GM12878 (cell line): ENCODE measurements at regions not wholly inside any gene's neighbourhood (a gene's known extent, or its start where the extent isn't known, plus 50 kb on each side); places are given as distances from the start of the nearest gene placed in this dataset.

ENCODE experiments used
- ATAC-seq: fragments of 200-7000 bp; cut with Tn5 transposase; 3 replicates; pipeline ENCODE4 v1.9.1; 2020; ENCODE audit warnings: mild to moderate bottlenecking, moderate library complexity
- BruUV-seq: library from RNA; stranded (reverse); fragments of 400-500 nt; replicated peaks from 2 replicates; lab custom pipeline; 2021; lab: Mats Ljungman, UMichigan
- CTCF ChIA-PET: fragments of 300-600 bp; sonication (Branson Sonifier 250); formaldehyde crosslinking; extraction: SDS; loops from one replicate; lab custom pipeline; 2021; ENCODE audit warnings: inconsistent platforms; lab: Yijun Ruan, JAX
- POLR2A ChIA-PET: fragments of 350-600 bp; formaldehyde crosslinking; extraction: SDS; loops from one replicate; lab custom pipeline; 2021; ENCODE audit warnings: inconsistent platforms; lab: Charles Lee
- RAD21 ChIA-PET: fragments of 300-600 bp; sonication (Branson Sonifier 250); formaldehyde crosslinking; loops from one replicate; lab custom pipeline; 2023; ENCODE audit warnings: antibody characterized with exemption; ENCODE audit not compliant: unreplicated experiment; lab: Charles Lee
- SMC1A ChIA-PET: fragments of 300-600 bp; sonication (Branson Sonifier 250); formaldehyde crosslinking; loops from one replicate; lab custom pipeline; 2023; ENCODE audit not compliant: unreplicated experiment, uncharacterized antibody; lab: Charles Lee
- DNase-seq: peaks from one replicate; pipeline ENCODE4 v3.0.0-alpha.2; 2011; ENCODE audit warnings: low read depth, low spot score
- FAIRE-seq: peaks from 3 replicates; lab custom pipeline; 2011; peaks lifted over from hg19 to GRCh38; lab: Jason Lieb, UNC
- H2AFZ ChIP-seq: 2 replicates; pipeline ENCODE4 v1.6.0; 2011; ENCODE audit warnings: low read depth, low read length, control low read depth; ENCODE audit not compliant: control insufficient read depth
- H3K27ac ChIP-seq: 2 replicates; pipeline ENCODE4 v1.5.1; 2011; ENCODE audit warnings: control low read depth; ENCODE audit not compliant: control insufficient read depth, insufficient read depth
- H3K27me3 ChIP-seq, 2 experiments: replicated peaks in 1 of 2; 2 replicates each; pipeline versions ENCODE4 v1.6.0 to v1.6.1; 2011; ENCODE audit warnings: low read length in 1 of 2; ENCODE audit not compliant: control insufficient read depth in 2 of 2, insufficient read depth in 2 of 2
- H3K36me3 ChIP-seq, 2 experiments: 2 replicates each; pipeline ENCODE4 v1.5.1; 2011; ENCODE audit warnings: low read length in 1 of 2; ENCODE audit not compliant: control insufficient read depth in 2 of 2, insufficient read depth in 2 of 2
- H3K4me1 ChIP-seq: 2 replicates; pipeline ENCODE4 v1.6.1; 2011; ENCODE audit warnings: mild to moderate bottlenecking, low read length, moderate library complexity, mixed read lengths; ENCODE audit not compliant: control insufficient read depth, insufficient read depth
- H3K4me2 ChIP-seq: 2 replicates; pipeline ENCODE4 v1.6.0; 2011; ENCODE audit warnings: control low read depth; ENCODE audit not compliant: control insufficient read depth, insufficient read depth
- H3K4me3 ChIP-seq: fragments of 200-600 bp; sonication (generic); 2 replicates; pipeline ENCODE4 v1.5.1; 2016
- H3K79me2 ChIP-seq: 2 replicates; pipeline ENCODE4 v1.6.0; 2011; ENCODE audit warnings: low read length; ENCODE audit not compliant: control insufficient read depth, insufficient read depth
- H3K9ac ChIP-seq: 2 replicates; pipeline ENCODE4 v1.8.0; 2011; ENCODE audit warnings: low read length, control low read depth, mixed read lengths; ENCODE audit not compliant: control insufficient read depth, insufficient read depth
- H3K9me3 ChIP-seq: replicated peaks from 3 replicates; pipeline ENCODE4 v1.5.1; 2011; ENCODE audit warnings: mild to moderate bottlenecking, low read length; ENCODE audit not compliant: control insufficient read depth, insufficient read depth
- H4K20me1 ChIP-seq: 2 replicates; pipeline ENCODE4 v1.6.0; 2011; ENCODE audit not compliant: control insufficient read depth, insufficient read depth
- ASH2L ChIP-seq: fragments of 300-600, 200-600 bp; sonication (generic); IDR thresholded peaks from 2 replicates; pipeline ENCODE4 v1.6.1; 2017; ENCODE audit warnings: low read depth, mild to moderate bottlenecking, borderline replicate concordance
- BRCA1 ChIP-seq: IDR thresholded peaks from 2 replicates; pipeline ENCODE4 v1.6.1; 2011; ENCODE audit warnings: low read depth, low read length, improper control_type of control experiment
- CHD1 ChIP-seq: IDR thresholded peaks from 2 replicates; pipeline ENCODE4 v1.6.1; 2012; ENCODE audit warnings: low read depth, low read length, improper control_type of control experiment
- MEF2A ChIP-seq: IDR thresholded peaks from 2 replicates; pipeline ENCODE4 v1.6.1; 2011; ENCODE audit warnings: low read depth, mild to moderate bottlenecking, low read length, moderate library complexity; ENCODE audit not compliant: insufficient read depth
- NFYB ChIP-seq: IDR thresholded peaks from 2 replicates; pipeline ENCODE4 v1.6.1; 2011; ENCODE audit warnings: low read depth, mild to moderate bottlenecking, low read length, improper control_type of control experiment, moderate library complexity; ENCODE audit not compliant: insufficient read depth
- TARDBP ChIP-seq: IDR thresholded peaks from 2 replicates; pipeline ENCODE4 v1.6.1; 2016; ENCODE audit warnings: borderline replicate concordance
- TBL1XR1 ChIP-seq: IDR thresholded peaks from 2 replicates; pipeline ENCODE4 v1.6.1; 2012; ENCODE audit warnings: low read depth, low read length, improper control_type of control experiment
- ZNF24 ChIP-seq: fragments of 450-650 bp; IDR thresholded peaks from 2 replicates; pipeline ENCODE4 v1.6.1; 2017; ENCODE audit warnings: antibody characterized with exemption, mild to moderate bottlenecking
- ZNF274 ChIP-seq: IDR thresholded peaks from one replicate; pipeline ENCODE4 v1.8.0; 2011; ENCODE audit not compliant: insufficient read length, insufficient read depth
- ZNF687 ChIP-seq: fragments of 450-650 bp; IDR thresholded peaks from 2 replicates; pipeline ENCODE4 v1.6.1; 2017; ENCODE audit warnings: mild to moderate bottlenecking, moderate library complexity
- ZZZ3 ChIP-seq: IDR thresholded peaks from 2 replicates; pipeline ENCODE4 v1.6.1; 2011; ENCODE audit warnings: low read depth; ENCODE audit not compliant: control insufficient read depth, insufficient read length
- WGBS: methylation state at CpG from one replicate; pipeline ENCODE4 v1.1.6; 2016; ENCODE audit warnings: low lambda C conversion rate; ENCODE audit not compliant: insufficient replicate concordance, insufficient coverage; ENCODE audit errors: missing lambda C conversion rate; 5-methylcytosine and 5-hydroxymethylcytosine counted together
- in situ Hi-C: fragments of 300-500 bp; cut with MboI; formaldehyde crosslinking; loops from 9 replicates; pipeline ENCODE4 v1.14.3; 2018; ENCODE audit warnings: mixed read lengths
- intact Hi-C: fragments of 100-400 bp; cut with micrococcal nuclease; formaldehyde crosslinking; loops from one replicate; pipeline ENCODE4 v1.14.2; 2022; ENCODE audit not compliant: unreplicated experiment
- TF ChIP-seq, protein P1 (sequence below): fragments of 450-650 bp; conservative IDR thresholded peaks from 2 replicates; pipeline ENCODE4 v1.6.1; 2017; ENCODE audit warnings: mild to moderate bottlenecking, moderate library complexity
- TF ChIP-seq, protein P2 (sequence below): fragments of 450-650 bp; IDR thresholded peaks from 2 replicates; pipeline ENCODE4 v1.6.1; 2014; ENCODE audit warnings: mild to moderate bottlenecking

- Histone ChIP-seq H3K79me2 (peaks cover 2% of the 10 kb centered on the region), H3K4me1 (peaks cover 18% of the 10 kb centered on the region), H3K9ac (no peak overlapping the region), H3K4me2 (peak overlapping the region; percentile 54), H2AFZ (peak overlapping the region; percentile 30; the same call in 1 of the 2 replicates), H3K9me3 (no peaks in the 10 kb centered on the region), H3K27me3 (no peaks in the 10 kb centered on the region), H4K20me1 (no peaks in the 10 kb centered on the region), H3K36me3 (no peaks in the 10 kb centered on the region; a peak in 2 of 4 replicates), H3K4me3 (0 out of 2 replicates have a peak overlapping the region, but pooled peaks have one; percentile 15), H3K27ac (peak overlapping the region; percentile 30)
- no TSS peak for BruUV-seq
- WGBS = 78% methylated on average over 13 of the region's 13 CpGs
- CTCF ChIA-PET = interaction anchor here (0.9 to 8.1 kb wide), 12 partner anchors 10 to 463 kb away, joined by 3 to 91 read pairs (median 10); no protein-coding TSS in a partner anchor
- intact Hi-C loops (loop anchor here (1.0 kb wide), 1 partner anchor 37 kb away; no protein-coding TSS in a partner anchor), in situ Hi-C loops (no loop called here)
- ATAC-seq (peak; percentile 48), DNase-seq (no peak), FAIRE-seq (no peak)
- POLR2A ChIA-PET = interaction anchor here (0.6 to 2.5 kb wide), 6 partner anchors 12 to 112 kb away, joined by 4 to 10 read pairs (median 5); no protein-coding TSS in a partner anchor
- RAD21 ChIA-PET = interaction anchor here (0.7 to 3.4 kb wide), 13 partner anchors 9 to 97 kb away, joined by 3 to 35 read pairs (median 5); no protein-coding TSS in a partner anchor
- SMC1A ChIA-PET = interaction anchor here (0.5 to 4.7 kb wide), 18 partner anchors 9 to 98 kb away, joined by 3 to 49 read pairs (median 4); no protein-coding TSS in a partner anchor
- TF ChIP-seq MEF2A = no peak
- no peak for TF ChIP-seq NFYB
- no peak for TF ChIP-seq TBL1XR1
- TF ChIP-seq ZNF24 = no peak
- TF ChIP-seq ZZZ3 = no peak
- TF ChIP-seq, protein P1, sequence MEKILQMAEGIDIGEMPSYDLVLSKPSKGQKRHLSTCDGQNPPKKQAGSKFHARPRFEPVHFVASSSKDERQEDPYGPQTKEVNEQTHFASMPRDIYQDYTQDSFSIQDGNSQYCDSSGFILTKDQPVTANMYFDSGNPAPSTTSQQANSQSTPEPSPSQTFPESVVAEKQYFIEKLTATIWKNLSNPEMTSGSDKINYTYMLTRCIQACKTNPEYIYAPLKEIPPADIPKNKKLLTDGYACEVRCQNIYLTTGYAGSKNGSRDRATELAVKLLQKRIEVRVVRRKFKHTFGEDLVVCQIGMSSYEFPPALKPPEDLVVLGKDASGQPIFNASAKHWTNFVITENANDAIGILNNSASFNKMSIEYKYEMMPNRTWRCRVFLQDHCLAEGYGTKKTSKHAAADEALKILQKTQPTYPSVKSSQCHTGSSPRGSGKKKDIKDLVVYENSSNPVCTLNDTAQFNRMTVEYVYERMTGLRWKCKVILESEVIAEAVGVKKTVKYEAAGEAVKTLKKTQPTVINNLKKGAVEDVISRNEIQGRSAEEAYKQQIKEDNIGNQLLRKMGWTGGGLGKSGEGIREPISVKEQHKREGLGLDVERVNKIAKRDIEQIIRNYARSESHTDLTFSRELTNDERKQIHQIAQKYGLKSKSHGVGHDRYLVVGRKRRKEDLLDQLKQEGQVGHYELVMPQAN = no peak
- no peak for TF ChIP-seq TARDBP
- TF ChIP-seq ZNF274 = no peak
- TF ChIP-seq ASH2L = no peak
- no peak for TF ChIP-seq CHD1
- TF ChIP-seq ZNF687 = no peak
- TF ChIP-seq, protein P2, sequence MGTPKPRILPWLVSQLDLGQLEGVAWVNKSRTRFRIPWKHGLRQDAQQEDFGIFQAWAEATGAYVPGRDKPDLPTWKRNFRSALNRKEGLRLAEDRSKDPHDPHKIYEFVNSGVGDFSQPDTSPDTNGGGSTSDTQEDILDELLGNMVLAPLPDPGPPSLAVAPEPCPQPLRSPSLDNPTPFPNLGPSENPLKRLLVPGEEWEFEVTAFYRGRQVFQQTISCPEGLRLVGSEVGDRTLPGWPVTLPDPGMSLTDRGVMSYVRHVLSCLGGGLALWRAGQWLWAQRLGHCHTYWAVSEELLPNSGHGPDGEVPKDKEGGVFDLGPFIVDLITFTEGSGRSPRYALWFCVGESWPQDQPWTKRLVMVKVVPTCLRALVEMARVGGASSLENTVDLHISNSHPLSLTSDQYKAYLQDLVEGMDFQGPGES = no peak
- TF ChIP-seq BRCA1 = no peak
Measured at GRCh38 chr7:130994378-130995115, 260.5 kb upstream of the KLF14 start.
